ENCODE measurements at regions not wholly inside any gene's neighbourhood (a gene's known extent, or its start where the extent isn't known, plus 50 kb on each side); places are given as distances from the start of the nearest gene placed in this dataset.

- Histone ChIP-seq H4K20me1 (ENCODE audit: control insufficient read depth, insufficient read depth) (no peaks in the 10 kb centered on the region), H3K4me2 (ENCODE audit: control insufficient read depth, insufficient read depth) (no peak overlapping the region), H3K27ac (ENCODE audit: control insufficient read depth, insufficient read depth) (no peak overlapping the region), H3K36me3 (ENCODE audit: control insufficient read depth in 2 of 2, insufficient read depth in 2 of 2, low read length in 1 of 2) (no peaks in the 10 kb centered on the region), H3K27me3 (replicated peaks in 1 of 2; ENCODE audit: control insufficient read depth in 2 of 2, insufficient read depth in 2 of 2, low read length in 1 of 2) (no peaks in the 10 kb centered on the region; a peak in 1 of 4 replicates), H2AFZ (ENCODE audit: control insufficient read depth, low read depth, low read length) (no peak overlapping the region), H3K9me3 (replicated peaks; ENCODE audit: control insufficient read depth, insufficient read depth, low read length) (no peaks in the 10 kb centered on the region; the same call in 2 of the 3 replicates), H3K9ac (ENCODE audit: control insufficient read depth, insufficient read depth, low read length) (no peak overlapping the region), H3K79me2 (ENCODE audit: control insufficient read depth, insufficient read depth, low read length) (no peaks in the 10 kb centered on the region), H3K4me1 (ENCODE audit: control insufficient read depth, insufficient read depth, low read length) (no peaks in the 10 kb centered on the region), H3K4me3 (no peak overlapping the region)
- TF ChIP-seq, protein P1, sequence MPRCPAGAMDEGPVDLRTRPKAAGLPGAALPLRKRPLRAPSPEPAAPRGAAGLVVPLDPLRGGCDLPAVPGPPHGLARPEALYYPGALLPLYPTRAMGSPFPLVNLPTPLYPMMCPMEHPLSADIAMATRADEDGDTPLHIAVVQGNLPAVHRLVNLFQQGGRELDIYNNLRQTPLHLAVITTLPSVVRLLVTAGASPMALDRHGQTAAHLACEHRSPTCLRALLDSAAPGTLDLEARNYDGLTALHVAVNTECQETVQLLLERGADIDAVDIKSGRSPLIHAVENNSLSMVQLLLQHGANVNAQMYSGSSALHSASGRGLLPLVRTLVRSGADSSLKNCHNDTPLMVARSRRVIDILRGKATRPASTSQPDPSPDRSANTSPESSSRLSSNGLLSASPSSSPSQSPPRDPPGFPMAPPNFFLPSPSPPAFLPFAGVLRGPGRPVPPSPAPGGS (IDR thresholded peaks at IDR 0.05; ENCODE audit: borderline replicate concordance, insufficient read depth, low read depth, low read length, poor library complexity, severe bottlenecking) = no peak
- TF ChIP-seq ATF3 (IDR thresholded peaks at IDR 0.05; ENCODE audit: borderline replicate concordance, extremely low read depth, low read depth, low read length) (no peak), STAT3 (IDR thresholded peaks at IDR 0.05; ENCODE audit: low read depth, low read length) (no peak), SMARCA5 (IDR thresholded peaks at IDR 0.05) (no peak), TBL1XR1 (IDR thresholded peaks at IDR 0.05; ENCODE audit: low read depth, low read length) (no peak), CREB1 (IDR thresholded peaks at IDR 0.05; ENCODE audit: low read depth) (no peak), SRF (IDR thresholded peaks at IDR 0.05; ENCODE audit: low read depth in 2 of 2, low read length in 2 of 2) (no peak), HDGF (IDR thresholded peaks at IDR 0.05) (no peak), POLR2AphosphoS2 (IDR thresholded peaks at IDR 0.05; ENCODE audit: low read depth, low read length) (no peak), CBX3 (IDR thresholded peaks at IDR 0.05; ENCODE audit: borderline replicate concordance, low read depth) (no peak), NFIC (IDR thresholded peaks at IDR 0.05; ENCODE audit: low read depth, low read length) (no peak), IKZF2 (IDR thresholded peaks at IDR 0.05) (no peak), PML (IDR thresholded peaks at IDR 0.05; ENCODE audit: low read length) (no peak), EGR1 (IDR thresholded peaks at IDR 0.05; ENCODE audit: borderline replicate concordance in 1 of 2, low read depth in 2 of 2, low read length in 2 of 2) (no peak), WRNIP1 (IDR thresholded peaks at IDR 0.05; ENCODE audit: borderline replicate concordance, low read depth, low read length) (no peak), DPF2 (IDR thresholded peaks at IDR 0.05) (no peak)
- DNase-seq (ENCODE audit: low read depth, low spot score) (no peak), ATAC-seq (no peak), FAIRE-seq (no peak)
- POLR2A ChIA-PET = no interaction called here
- in situ Hi-C loops (cut with MboI) = no loop called here
- CTCF ChIA-PET = interaction anchor here (1.1 kb wide), 1 partner anchor 11 kb away, joined by 3 read pairs; no protein-coding TSS in a partner anchor
- RAD21 ChIA-PET (ENCODE audit: unreplicated experiment) = interaction anchor here (1.8 kb wide), 1 partner anchor 11 kb away, joined by 6 read pairs; no protein-coding TSS in a partner anchor
- intact Hi-C loops (cut with micrococcal nuclease; ENCODE audit: unreplicated experiment) = no loop called here
- SMC1A ChIA-PET (ENCODE audit: uncharacterized antibody, unreplicated experiment) = no interaction called here
- BruUV-seq (replicated peaks) = no TSS peak
- 37% methylated on average over 5 of the region's 5 CpGs for WGBS (ENCODE audit: insufficient coverage, insufficient replicate concordance, low lambda C conversion rate, missing lambda C conversion rate)
Observed at GRCh38 chr1:148383966-148384365, 99.1 kb downstream of the PPIAL4G start.
